ENCODE measurements at regions not wholly inside any gene's neighbourhood (a gene's known extent, or its start where the extent isn't known, plus 50 kb on each side); places are given as distances from the start of the nearest gene placed in this dataset.

- TF ChIP-seq CTCF (IDR thresholded peaks at IDR 0.05; ENCODE audit: insufficient read depth, low read depth, low read length), result peak; percentile 57
- no peak for TF ChIP-seq EZH2 (IDR thresholded peaks at IDR 0.05; ENCODE audit: insufficient read depth, low read length)
- Histone ChIP-seq H3K36me3 (ENCODE audit: insufficient read depth, low read length) (no peaks in the 10 kb centered on the region), H3K27ac (ENCODE audit: low read depth, low read length) (peak overlapping the region; percentile 89), H2AFZ (ENCODE audit: low read depth, low read length) (peak overlapping the region; percentile 59), H3K4me2 (ENCODE audit: low read length) (peak overlapping the region; percentile 99), H4K20me1 (ENCODE audit: insufficient read depth, low read length) (no peaks in the 10 kb centered on the region), H3K4me1 (ENCODE audit: insufficient read depth, low read length) (peaks cover 20% of the 10 kb centered on the region), H3K9me3 (ENCODE audit: insufficient read depth, low read depth, low read length) (no peaks in the 10 kb centered on the region), H3K9ac (ENCODE audit: low read length) (peak overlapping the region; percentile 86), H3K27me3 (ENCODE audit: insufficient read depth, low read length) (peaks cover 3% of the 10 kb centered on the region), H3K4me3 (ENCODE audit: insufficient read depth, low read depth, low read length) (peak overlapping the region; percentile 61), H3K79me2 (ENCODE audit: insufficient read depth, low read length) (no peaks in the 10 kb centered on the region)
- Mint-ChIP-seq H3K4me1 (ENCODE audit: low read depth, unreplicated experiment) (peaks cover 24% of the 10 kb centered on the region), H3K27ac (ENCODE audit: unreplicated experiment) (peak overlapping the region; percentile 91), H3K27me3 (ENCODE audit: low read depth, unreplicated experiment) (peaks cover 15% of the 10 kb centered on the region), H3K9me3 (ENCODE audit: unreplicated experiment) (no peaks in the 10 kb centered on the region), H3K4me3 (ENCODE audit: unreplicated experiment) (peak overlapping the region; percentile 80), H3K36me3 (ENCODE audit: low read depth, unreplicated experiment) (no peaks in the 10 kb centered on the region)
- FAIRE-seq, result no peak
- DNase-seq (ENCODE audit: low read depth), result peak; percentile 40
Observed at GRCh38 chr1:54488779-54489626, 59.0 kb upstream of the ACOT11 start.

GRCh38 chr1:54488065-54488750 lies 59.8 kb upstream of the ACOT11 start:
- FAIRE-seq, result no peak
- H3K9ac ChIP-seq (ENCODE audit: low read length), result peak overlapping the region; percentile 86

More at GRCh38 chr1:54488065-54488750, 59.8 kb upstream of the ACOT11 start:
- H3K27me3 ChIP-seq (ENCODE audit: insufficient read depth, low read length), result peaks cover 3% of the 10 kb centered on the region
- peak; percentile 65 for DNase-seq (ENCODE audit: low read depth)
- H4K20me1 ChIP-seq (ENCODE audit: insufficient read depth, low read length), result no peaks in the 10 kb centered on the region
- H3K79me2 ChIP-seq (ENCODE audit: insufficient read depth, low read length), result no peaks in the 10 kb centered on the region
- Mint-ChIP-seq H3K27me3 (ENCODE audit: low read depth, unreplicated experiment) (peaks cover 19% of the 10 kb centered on the region), H3K9me3 (ENCODE audit: unreplicated experiment) (no peaks in the 10 kb centered on the region), H3K4me1 (ENCODE audit: low read depth, unreplicated experiment) (peaks cover 20% of the 10 kb centered on the region), H3K36me3 (ENCODE audit: low read depth, unreplicated experiment) (no peaks in the 10 kb centered on the region), H3K4me3 (ENCODE audit: unreplicated experiment) (peak overlapping the region; percentile 81), H3K27ac (ENCODE audit: unreplicated experiment) (peak overlapping the region; percentile 98)
- TF ChIP-seq EZH2 (IDR thresholded peaks at IDR 0.05; ENCODE audit: insufficient read depth, low read length) (no peak), CTCF (IDR thresholded peaks at IDR 0.05; ENCODE audit: insufficient read depth, low read depth, low read length) (no peak)
- H2AFZ ChIP-seq (ENCODE audit: low read depth, low read length), result peak overlapping the region; percentile 78
- H3K27ac ChIP-seq (ENCODE audit: low read depth, low read length), result peak overlapping the region; percentile 89
- H3K4me3 ChIP-seq (ENCODE audit: insufficient read depth, low read depth, low read length), result peak overlapping the region; percentile 61
- no peaks in the 10 kb centered on the region for H3K9me3 ChIP-seq (ENCODE audit: insufficient read depth, low read depth, low read length)
- H3K4me1 ChIP-seq (ENCODE audit: insufficient read depth, low read length), result peaks cover 20% of the 10 kb centered on the region
- peak overlapping the region; percentile 99 for H3K4me2 ChIP-seq (ENCODE audit: low read length)
- no peaks in the 10 kb centered on the region for H3K36me3 ChIP-seq (ENCODE audit: insufficient read depth, low read length)

All from astrocyte (in vitro differentiated cells and primary cell).